ENCODE measurements at regions not wholly inside any gene's neighbourhood (a gene's known extent, or its start where the extent isn't known, plus 50 kb on each side); places are given as distances from the start of the nearest gene placed in this dataset.

- H3K79me2 ChIP-seq (ENCODE audit: low read depth): no peaks in the 10 kb centered on the region
- H4K20me1 ChIP-seq (ENCODE audit: insufficient read depth): no peaks in the 10 kb centered on the region
- H3K9me2 ChIP-seq (ENCODE audit: insufficient read depth): no peaks in the 10 kb centered on the region
- no peak overlapping the region for H3K4me2 ChIP-seq
- peaks cover 22% of the 10 kb centered on the region for H3F3A ChIP-seq (ENCODE audit: insufficient read depth, low read depth)
- no peak for DNase-seq
- intact Hi-C loops (cut with micrococcal nuclease; ENCODE audit: unreplicated experiment): no loop called here
- no peak overlapping the region for H3K4me3 ChIP-seq
- POLR2A ChIA-PET (ENCODE audit: unreplicated experiment): interaction anchor here (0.5 to 0.6 kb wide), 2 partner anchors 72 to 371 kb away, joined by 3 to 7 read pairs; no protein-coding TSS in a partner anchor
- no peaks in the 10 kb centered on the region for H3K9me3 ChIP-seq (ENCODE audit: insufficient read depth, low read depth)
- H3K4me1 ChIP-seq (replicated peaks; ENCODE audit: insufficient read depth): peaks cover 16% of the 10 kb centered on the region
- TF ChIP-seq CTCF (conservative IDR thresholded peaks at IDR 0.05) (no peak), EZH2 (IDR thresholded peaks at IDR 0.05; ENCODE audit: low read depth) (no peak)
- CTCF ChIA-PET: no interaction called here
- H3K36me3 ChIP-seq (ENCODE audit: low read depth): no peaks in the 10 kb centered on the region
- BruUV-seq (replicated peaks): no TSS peak
- H3K27ac ChIP-seq: no peak overlapping the region
- no peak overlapping the region for H2AFZ ChIP-seq
- H3K27me3 ChIP-seq (ENCODE audit: insufficient read depth, low read depth): no peaks in the 10 kb centered on the region
These were observed 90.0 kb upstream of the ATL2 start for GRCh38 chr2:38466876-38467767.

GRCh38 chr2:38466409-38466808, 89.3 kb upstream of the ATL2 start:
- DNase-seq: no peak
- Histone ChIP-seq H2AFZ (no peak overlapping the region), H4K20me1 (ENCODE audit: insufficient read depth) (no peaks in the 10 kb centered on the region), H3K9me3 (ENCODE audit: insufficient read depth, low read depth) (no peaks in the 10 kb centered on the region), H3K4me3 (no peak overlapping the region), H3K36me3 (ENCODE audit: low read depth) (no peaks in the 10 kb centered on the region), H3K4me1 (replicated peaks; ENCODE audit: insufficient read depth) (peaks cover 22% of the 10 kb centered on the region), H3K4me2 (no peak overlapping the region), H3K27ac (no peak overlapping the region), H3F3A (ENCODE audit: insufficient read depth, low read depth) (peaks cover 27% of the 10 kb centered on the region), H3K79me2 (ENCODE audit: low read depth) (no peaks in the 10 kb centered on the region), H3K27me3 (ENCODE audit: insufficient read depth, low read depth) (no peaks in the 10 kb centered on the region), H3K9me2 (ENCODE audit: insufficient read depth) (no peaks in the 10 kb centered on the region)
- BruUV-seq (replicated peaks): no TSS peak
- intact Hi-C loops (cut with micrococcal nuclease; ENCODE audit: unreplicated experiment): no loop called here
- TF ChIP-seq CTCF (conservative IDR thresholded peaks at IDR 0.05) (no peak), EZH2 (IDR thresholded peaks at IDR 0.05; ENCODE audit: low read depth) (no peak)
- CTCF ChIA-PET: interaction anchor here (1.3 kb wide), 1 partner anchor 9 kb away, joined by 5 read pairs; no protein-coding TSS in a partner anchor
- POLR2A ChIA-PET (ENCODE audit: unreplicated experiment): no interaction called here

GRCh38 chr2:38465789-38466127, 88.7 kb upstream of the ATL2 start:
- no peaks in the 10 kb centered on the region for H4K20me1 ChIP-seq (ENCODE audit: insufficient read depth)
- H3K79me2 ChIP-seq (ENCODE audit: low read depth): no peaks in the 10 kb centered on the region
- no peak overlapping the region for H3K4me2 ChIP-seq
- no peak overlapping the region for H3K4me3 ChIP-seq
- DNase-seq: peak in 1 of 2 experiments; percentile 32
- CTCF ChIA-PET: interaction anchor here (0.5 to 1.3 kb wide), 7 partner anchors 9 to 192 kb away, joined by 3 to 11 read pairs (median 5); no protein-coding TSS in a partner anchor
- no peak overlapping the region for H3K27ac ChIP-seq
- H3K36me3 ChIP-seq (ENCODE audit: low read depth): no peaks in the 10 kb centered on the region
- no peaks in the 10 kb centered on the region for H3K9me3 ChIP-seq (ENCODE audit: insufficient read depth, low read depth)
- intact Hi-C loops (cut with micrococcal nuclease; ENCODE audit: unreplicated experiment): loop anchor here (1.0 kb wide), 1 partner anchor 149 kb away; no protein-coding TSS in a partner anchor
- POLR2A ChIA-PET (ENCODE audit: unreplicated experiment): interaction anchor here (0.8 kb wide), 1 partner anchor 70 kb away, joined by 6 read pairs; no protein-coding TSS in a partner anchor
- no TSS peak for BruUV-seq (replicated peaks)
- H3F3A ChIP-seq (ENCODE audit: insufficient read depth, low read depth): peaks cover 34% of the 10 kb centered on the region
- no peak overlapping the region for H2AFZ ChIP-seq
- TF ChIP-seq CTCF (conservative IDR thresholded peaks at IDR 0.05) (peak; percentile 79), EZH2 (IDR thresholded peaks at IDR 0.05; ENCODE audit: low read depth) (no peak)
- H3K4me1 ChIP-seq (replicated peaks; ENCODE audit: insufficient read depth): peaks cover 28% of the 10 kb centered on the region
- no peaks in the 10 kb centered on the region for H3K27me3 ChIP-seq (ENCODE audit: insufficient read depth, low read depth)
- no peaks in the 10 kb centered on the region for H3K9me2 ChIP-seq (ENCODE audit: insufficient read depth)

All from PC-9 (cell line).